B cell (primary cell): ENCODE measurements at regions not wholly inside any gene's neighbourhood (a gene's known extent, or its start where the extent isn't known, plus 50 kb on each side); places are given as distances from the start of the nearest gene placed in this dataset.

Experiments
- ATAC-seq: fragments of 200-7000 bp; cut with Tn5 transposase; one replicate; pipeline ENCODE4 v1.10.0; 2021; ENCODE audit warnings: low read depth, mild to moderate bottlenecking, moderate number of reproducible peaks, moderate library complexity
- CTCF ChIA-PET: fragments of 350-600 bp; sonication (Branson Sonifier 250); formaldehyde crosslinking; loops from one replicate; lab custom pipeline; 2021; ENCODE audit warnings: antibody characterized with exemption, inconsistent platforms; lab: Charles Lee
- POLR2A ChIA-PET: fragments of 350-600 bp; sonication (Branson Sonifier 250); formaldehyde crosslinking; loops from one replicate; lab custom pipeline; 2021; ENCODE audit warnings: antibody characterized with exemption; lab: Charles Lee
- DNase-seq: peaks from one replicate; pipeline ENCODE4 v3.0.0; 2013
- H2AFZ ChIP-seq: 2 replicates; pipeline ENCODE4 v1.6.1; 2012; ENCODE audit warnings: mild to moderate bottlenecking, low read depth, low read length; ENCODE audit not compliant: insufficient read depth, poor library complexity, severe bottlenecking
- H3K27ac ChIP-seq, 2 donors: 1 replicate in 1 of 2; 2 replicates in 1 of 2; pipeline ENCODE4 v1.5.1; 2012 to 2013; ENCODE audit warnings: low read length in 2 of 2, mild to moderate bottlenecking in 2 of 2, moderate library complexity in 1 of 2
- H3K27me3 ChIP-seq, 4 experiments: fragments of 200-600 bp in 1 of 4; sonication (generic) in 1 of 4; replicated peaks in 1 of 4; 1 replicate in 2 of 4; 2 replicates in 2 of 4; pipeline versions ENCODE4 v1.6.1 to v1.7.0; 2013 to 2016; ENCODE audit warnings: low read length in 3 of 4, mild to moderate bottlenecking in 2 of 4, mixed read lengths in 1 of 4, moderate library complexity in 1 of 4; ENCODE audit not compliant: insufficient read depth in 4 of 4, control insufficient read depth in 3 of 4; ENCODE audit errors: control extremely low read depth in 1 of 4
- H3K36me3 ChIP-seq, 2 experiments: replicated peaks in 1 of 2; 1 replicate in 1 of 2; 2 replicates in 1 of 2; pipeline versions ENCODE4 v1.6.1 to v1.7.1; 2013; ENCODE audit warnings: low read length in 1 of 2; ENCODE audit not compliant: insufficient read depth in 2 of 2, control insufficient read depth in 1 of 2; ENCODE audit errors: control extremely low read depth in 1 of 2, extremely low read depth in 1 of 2
- H3K4me1 ChIP-seq, 2 donors: fragments of 200-600 bp in 1 of 2; sonication (generic) in 1 of 2; 1 replicate in 1 of 2; 2 replicates in 1 of 2; pipeline versions ENCODE4 v1.5.1 to v1.6.1; 2013 to 2017; ENCODE audit warnings: low read length in 2 of 2; ENCODE audit not compliant: control insufficient read depth in 2 of 2, insufficient read depth in 2 of 2
- H3K4me2 ChIP-seq: replicated peaks from 2 replicates; pipeline ENCODE3; 2012; ENCODE audit warnings: mild to moderate bottlenecking, low read depth, low read length; ENCODE audit not compliant: poor library complexity, severe bottlenecking
- H3K4me3 ChIP-seq, 5 experiments: fragments of 200-600 bp in 1 of 5; sonication (generic) in 1 of 5; 1 replicate in 3 of 5; 2 replicates in 2 of 5; pipeline versions ENCODE4 v1.5.1 to v1.7.0; 2011 to 2016; ENCODE audit warnings: low read length in 4 of 5, mild to moderate bottlenecking in 4 of 5, low read depth in 2 of 5, control low read depth in 1 of 5, moderate library complexity in 1 of 5; ENCODE audit not compliant: insufficient read depth in 1 of 5; ENCODE audit errors: control extremely low read depth in 1 of 5, extremely low read depth in 1 of 5
- H3K79me2 ChIP-seq: fragments of 200-600 bp; sonication (generic); one replicate; pipeline ENCODE4 v1.6.0; 2016; ENCODE audit warnings: low read length; ENCODE audit not compliant: control insufficient read depth, insufficient read depth
- H3K9ac ChIP-seq: fragments of 200-600 bp; sonication (generic); 2 replicates; pipeline ENCODE4 v1.6.1; 2017; ENCODE audit warnings: mild to moderate bottlenecking, low read length, moderate library complexity
- H3K9me3 ChIP-seq, 3 donors: one replicate each; pipeline versions ENCODE4 v1.6.1 to v1.7.1; 2013; ENCODE audit warnings: low read length in 2 of 3; ENCODE audit not compliant: control insufficient read depth in 2 of 3, insufficient read depth in 1 of 3; ENCODE audit errors: control extremely low read depth in 1 of 3
- H4K20me1 ChIP-seq: 2 replicates; pipeline ENCODE4 v1.6.0; 2012; ENCODE audit warnings: mild to moderate bottlenecking, low read length; ENCODE audit not compliant: insufficient read depth, control insufficient read depth, poor library complexity, severe bottlenecking
- H3K27ac Mint-ChIP-seq: one replicate; pipeline ENCODE4 v1.8.0; 2021; ENCODE audit warnings: mixed read lengths
- H3K27me3 Mint-ChIP-seq: one replicate; pipeline ENCODE4 v1.8.0; 2021; ENCODE audit warnings: mixed read lengths
- H3K4me1 Mint-ChIP-seq: one replicate; pipeline ENCODE4 v1.8.0; 2021; ENCODE audit warnings: mixed read lengths
- H3K4me3 Mint-ChIP-seq: one replicate; pipeline ENCODE4 v1.8.0; 2021; ENCODE audit warnings: mixed read lengths
- H3K9me3 Mint-ChIP-seq: one replicate; pipeline ENCODE4 v1.8.0; 2022; ENCODE audit warnings: mixed read lengths; ENCODE audit not compliant: insufficient read depth
- CTCF ChIP-seq: fragments of 200-600 bp; IDR thresholded peaks from one replicate; pipeline ENCODE4 v1.8.0; 2022; ENCODE audit warnings: antibody characterized with exemption, mild to moderate bottlenecking
- EZH2 ChIP-seq: IDR thresholded peaks from 2 replicates; pipeline ENCODE4 v1.6.1; 2012; ENCODE audit warnings: borderline replicate concordance, low read depth, mild to moderate bottlenecking, moderate library complexity, low read length; ENCODE audit not compliant: insufficient read depth, poor library complexity, severe bottlenecking
- WGBS: methylation state at CpG from one replicate; pipeline ENCODE4 v1.1.5; 2013; ENCODE audit warnings: missing lambda C conversion rate; ENCODE audit not compliant: insufficient coverage; 5-methylcytosine and 5-hydroxymethylcytosine counted together
- intact Hi-C: fragments of 100-400 bp; cut with micrococcal nuclease; formaldehyde crosslinking; loops from one replicate; pipeline ENCODE4 v1.10.0; 2022

DNA sequence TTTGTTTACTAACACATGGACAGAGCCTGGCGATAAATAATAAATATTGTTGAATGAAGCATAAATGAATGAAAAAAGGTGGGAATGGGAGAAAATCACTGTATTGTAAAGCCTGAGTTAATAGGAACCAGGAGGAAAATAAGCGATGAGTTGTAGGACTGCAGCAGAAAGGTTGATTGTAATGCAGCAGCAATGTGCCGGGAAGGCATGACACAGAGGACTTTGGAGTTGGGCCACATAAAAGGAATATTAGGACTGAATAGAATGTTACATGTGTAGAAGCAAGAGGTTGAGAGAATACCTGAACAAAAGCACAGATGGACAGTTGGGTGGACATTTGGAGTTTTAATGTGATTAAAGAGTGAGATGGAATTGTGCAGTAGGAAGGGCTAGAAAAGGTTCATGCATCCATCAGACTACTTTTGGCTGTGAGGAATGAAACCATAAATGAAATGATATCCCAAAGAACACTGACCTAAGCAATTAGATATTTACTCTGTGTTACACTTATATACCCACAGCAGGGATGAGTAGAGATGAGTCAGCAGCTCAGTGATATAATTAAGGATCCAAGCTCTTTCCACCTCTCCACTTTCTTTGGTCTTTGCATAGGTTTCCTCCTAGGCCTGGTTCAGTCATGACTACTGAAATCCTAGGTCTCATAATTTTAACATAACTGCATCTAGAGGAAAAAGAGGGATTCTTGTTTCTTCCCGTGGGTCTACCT lies 55.4 kb downstream of the CCER1 start:
- Mint-ChIP-seq H3K4me1 (no peaks in the 10 kb centered on the region), H3K9me3 (no peaks in the 10 kb centered on the region), H3K27me3 (peaks cover 1% of the 10 kb centered on the region), H3K27ac (no peak overlapping the region), H3K4me3 (no peak overlapping the region)
- intact Hi-C loops, result no loop called here
- Histone ChIP-seq H3K36me3 (no peaks in the 10 kb centered on the region), H3K9ac (no peak overlapping the region), H3K4me3 (no peak overlapping the region), H3K27me3 (no peaks in the 10 kb centered on the region), H2AFZ (no peak overlapping the region), H3K4me2 (no peak overlapping the region), H3K27ac (no peak overlapping the region), H4K20me1 (no peaks in the 10 kb centered on the region), H3K79me2 (no peaks in the 10 kb centered on the region), H3K4me1 (no peaks in the 10 kb centered on the region), H3K9me3 (peaks cover 0 to 1% (median 0%) of the 10 kb centered on the region in 3 donors)
- TF ChIP-seq CTCF, result no peak
- no peak for TF ChIP-seq EZH2
- WGBS, result 67% methylated on average over 3 of the region's 4 CpGs
- ATAC-seq (no peak), DNase-seq (no peak)
- ChIA-PET CTCF (interaction anchor here (1.4 kb wide), 1 partner anchor 10 kb away, joined by 3 read pairs; no protein-coding TSS in a partner anchor), POLR2A (no interaction called here)

DNA sequence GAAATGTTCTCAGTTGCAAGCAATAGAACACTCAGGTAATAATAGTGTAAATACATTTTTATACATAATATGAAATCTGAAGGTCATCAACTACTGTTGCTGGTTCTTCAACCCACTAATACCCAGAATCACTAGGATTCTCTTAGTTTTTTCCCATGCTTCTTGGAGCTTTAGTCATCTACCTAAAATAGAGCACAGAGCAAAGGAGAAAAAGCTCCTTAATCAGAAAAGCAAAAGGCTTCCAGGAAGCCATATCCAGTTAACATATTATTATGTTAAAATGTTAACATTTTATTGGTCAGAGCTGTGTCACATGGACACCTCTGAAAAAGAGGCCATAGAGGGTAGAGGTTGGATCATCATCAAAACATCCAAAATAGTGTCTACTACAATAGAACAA lies 57.0 kb downstream of the CCER1 start:
- H3K4me3 ChIP-seq, result no peak overlapping the region
- H3K27ac Mint-ChIP-seq, result no peak overlapping the region
- H3K36me3 ChIP-seq, result no peaks in the 10 kb centered on the region
- H3K4me1 ChIP-seq, result no peaks in the 10 kb centered on the region
- no peaks in the 10 kb centered on the region for H3K4me1 Mint-ChIP-seq
- ChIA-PET POLR2A (no interaction called here), CTCF (interaction anchor here (1.4 kb wide), 1 partner anchor 12 kb away, joined by 3 read pairs; no protein-coding TSS in a partner anchor)
- H3K79me2 ChIP-seq, result no peaks in the 10 kb centered on the region
- no peak overlapping the region for H3K4me2 ChIP-seq
- peaks cover 0 to 1% (median 0%) of the 10 kb centered on the region in 3 donors for H3K9me3 ChIP-seq
- no peak overlapping the region for H2AFZ ChIP-seq
- H4K20me1 ChIP-seq, result no peaks in the 10 kb centered on the region
- intact Hi-C loops, result no loop called here
- H3K27me3 ChIP-seq, result no peaks in the 10 kb centered on the region
- H3K4me3 Mint-ChIP-seq, result no peak overlapping the region
- TF ChIP-seq CTCF (no peak), EZH2 (no peak)
- no peak overlapping the region for H3K9ac ChIP-seq
- DNase-seq, result no peak
- no peaks in the 10 kb centered on the region for H3K9me3 Mint-ChIP-seq
- H3K27ac ChIP-seq, result no peak overlapping the region
- H3K27me3 Mint-ChIP-seq, result no peaks in the 10 kb centered on the region
- ATAC-seq, result no peak
